GM19324 (cell line): ENCODE measurements at regions not wholly inside any gene's neighbourhood (a gene's known extent, or its start where the extent isn't known, plus 50 kb on each side); places are given as distances from the start of the nearest gene placed in this dataset.

ENCODE experiments used
- ATAC-seq: cut with Tn5 transposase; IDR thresholded peaks from one replicate; pipeline ENCODE4 v1.9.1; 2021; ENCODE audit warnings: mild to moderate bottlenecking, moderate library complexity; ENCODE audit not compliant: unreplicated experiment, low FRiP score

GRCh38 chr2:16152928-16153753 lies 212.8 kb downstream of the MYCN start:
- ATAC-seq: no peak

GRCh38 chr2:16152071-16152927 lies 211.9 kb downstream of the MYCN start:
- no peak for ATAC-seq

GRCh38 chr2:16151651-16152050 lies 211.3 kb downstream of the MYCN start:
- no peak for ATAC-seq

GRCh38 chr2:16151281-16151570 lies 210.9 kb downstream of the MYCN start:
- ATAC-seq: no peak

- ATAC-seq: no peak
These were observed 210.3 kb downstream of the MYCN start for GRCh38 chr2:16150456-16151280.

GRCh38 chr2:16149349-16150243 lies 209.2 kb downstream of the MYCN start:
- no peak for ATAC-seq

- ATAC-seq: no peak
These were observed 208.4 kb downstream of the MYCN start for GRCh38 chr2:16148632-16149348.

- no peak for ATAC-seq
These were observed 202.3 kb downstream of the MYCN start for GRCh38 chr2:16142383-16143361.

- no peak for ATAC-seq
These were observed 201.2 kb downstream of the MYCN start for GRCh38 chr2:16141641-16141921.

- no peak for ATAC-seq
These were observed 200.7 kb downstream of the MYCN start for GRCh38 chr2:16140771-16141640.

- ATAC-seq: no peak
These were observed 199.6 kb downstream of the MYCN start for GRCh38 chr2:16139663-16140615.

- ATAC-seq: no peak
These were observed 198.7 kb downstream of the MYCN start for GRCh38 chr2:16138811-16139662.

GRCh38 chr2:16137080-16137755 lies 196.9 kb downstream of the MYCN start:
- no peak for ATAC-seq

GRCh38 chr2:16136461-16137035 lies 196.2 kb downstream of the MYCN start:
- ATAC-seq: no peak

GRCh38 chr2:16135913-16136310 lies 195.6 kb downstream of the MYCN start:
- no peak for ATAC-seq
